ENCODE measurements at regions not wholly inside any gene's neighbourhood (a gene's known extent, or its start where the extent isn't known, plus 50 kb on each side); places are given as distances from the start of the nearest gene placed in this dataset.

DNA sequence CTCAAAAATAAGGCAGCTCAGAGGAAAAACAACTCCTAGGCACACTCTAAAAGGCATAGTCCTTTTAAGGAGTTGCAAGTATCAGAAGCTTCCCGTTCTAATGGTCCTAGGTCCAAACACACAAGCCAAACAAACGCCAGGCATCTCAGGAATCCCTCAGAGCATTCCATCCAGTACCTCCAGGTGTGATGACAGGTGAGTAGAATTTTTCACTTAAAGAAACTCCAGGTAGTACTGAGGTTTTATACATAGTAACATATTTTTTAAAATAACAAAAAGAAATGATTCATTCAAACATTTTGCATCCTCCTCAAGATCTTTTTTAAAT lies 1092.3 kb downstream of the TUSC7 start:
- no peak overlapping the region for H3K4me3 ChIP-seq
- H3K27ac ChIP-seq, result no peak overlapping the region
- TF ChIP-seq, protein P1, sequence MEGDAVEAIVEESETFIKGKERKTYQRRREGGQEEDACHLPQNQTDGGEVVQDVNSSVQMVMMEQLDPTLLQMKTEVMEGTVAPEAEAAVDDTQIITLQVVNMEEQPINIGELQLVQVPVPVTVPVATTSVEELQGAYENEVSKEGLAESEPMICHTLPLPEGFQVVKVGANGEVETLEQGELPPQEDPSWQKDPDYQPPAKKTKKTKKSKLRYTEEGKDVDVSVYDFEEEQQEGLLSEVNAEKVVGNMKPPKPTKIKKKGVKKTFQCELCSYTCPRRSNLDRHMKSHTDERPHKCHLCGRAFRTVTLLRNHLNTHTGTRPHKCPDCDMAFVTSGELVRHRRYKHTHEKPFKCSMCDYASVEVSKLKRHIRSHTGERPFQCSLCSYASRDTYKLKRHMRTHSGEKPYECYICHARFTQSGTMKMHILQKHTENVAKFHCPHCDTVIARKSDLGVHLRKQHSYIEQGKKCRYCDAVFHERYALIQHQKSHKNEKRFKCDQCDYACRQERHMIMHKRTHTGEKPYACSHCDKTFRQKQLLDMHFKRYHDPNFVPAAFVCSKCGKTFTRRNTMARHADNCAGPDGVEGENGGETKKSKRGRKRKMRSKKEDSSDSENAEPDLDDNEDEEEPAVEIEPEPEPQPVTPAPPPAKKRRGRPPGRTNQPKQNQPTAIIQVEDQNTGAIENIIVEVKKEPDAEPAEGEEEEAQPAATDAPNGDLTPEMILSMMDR (IDR thresholded peaks at IDR 0.05), result no peak
- no peak for DNase-seq (ENCODE audit: low spot score)

DNA sequence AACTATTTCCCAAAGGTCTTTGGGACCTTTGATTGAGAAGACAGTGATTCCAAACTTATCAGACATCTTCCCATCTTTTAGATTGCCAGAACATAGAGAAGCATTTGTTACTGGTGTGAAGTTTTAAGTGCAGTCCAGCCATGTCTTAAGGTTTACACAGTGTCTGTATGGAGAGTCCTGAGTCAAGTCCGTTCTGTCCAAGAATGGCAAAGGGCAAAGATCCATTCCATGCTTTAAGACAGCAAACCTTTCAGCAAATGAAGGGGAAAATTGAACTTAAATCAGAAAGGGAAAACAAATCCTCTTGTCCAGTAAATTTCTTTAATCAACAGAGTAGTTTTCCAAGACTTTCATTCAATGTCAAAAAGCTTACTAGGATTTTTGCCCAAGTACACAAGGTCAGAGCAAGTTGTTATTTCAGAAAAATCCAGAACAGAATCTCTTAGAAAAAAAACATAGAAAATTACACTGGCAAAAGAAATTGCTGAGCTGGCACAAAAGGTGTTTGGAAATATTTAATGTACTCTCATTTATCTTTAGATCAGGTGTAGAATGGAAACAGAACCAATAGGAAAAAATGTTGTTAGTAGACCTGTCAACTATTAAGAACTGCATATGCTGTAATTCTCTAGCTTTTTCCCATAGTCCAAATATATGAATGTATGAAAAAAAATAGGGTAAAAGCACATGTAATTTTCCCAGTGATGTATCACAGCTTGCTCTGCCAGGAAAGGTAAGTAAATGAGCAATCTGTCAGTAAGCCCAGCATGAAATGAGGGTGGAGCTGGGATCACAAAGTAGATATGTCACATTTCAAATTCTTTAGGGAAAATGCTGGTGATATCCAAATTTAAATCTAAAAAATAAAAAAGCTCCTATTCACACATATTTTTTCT lies 1099.9 kb downstream of the TUSC7 start:
- Histone ChIP-seq H3K4me3 (no peak overlapping the region), H3K27ac (no peak overlapping the region)
- TF ChIP-seq, protein P1 (IDR thresholded peaks at IDR 0.05), result no peak
- DNase-seq (ENCODE audit: low spot score), result no peak

GRCh38 chr3:117811786-117812185 lies 1102.2 kb downstream of the TUSC7 start:
- no peak for DNase-seq (ENCODE audit: low spot score)
- no peak overlapping the region for H3K27ac ChIP-seq
- H3K4me3 ChIP-seq, result no peak overlapping the region
- TF ChIP-seq, protein P1 (IDR thresholded peaks at IDR 0.05), result no peak

- TF ChIP-seq, protein P1 (IDR thresholded peaks at IDR 0.05), result no peak
- no peak overlapping the region for H3K4me3 ChIP-seq
- no peak overlapping the region for H3K27ac ChIP-seq
- DNase-seq (ENCODE audit: low spot score), result no peak
These were observed 1105.4 kb downstream of the TUSC7 start for GRCh38 chr3:117814975-117815374.

GRCh38 chr3:117817103-117817502 lies 1107.5 kb downstream of the TUSC7 start:
- no peak for DNase-seq (ENCODE audit: low spot score)
- Histone ChIP-seq H3K4me3 (no peak overlapping the region), H3K27ac (no peak overlapping the region)
- TF ChIP-seq, protein P1 (IDR thresholded peaks at IDR 0.05), result no peak

- TF ChIP-seq, protein P1 (IDR thresholded peaks at IDR 0.05), result no peak
- DNase-seq (ENCODE audit: low spot score), result no peak
These were observed 1109.0 kb downstream of the TUSC7 start for GRCh38 chr3:117818592-117818991.

DNA sequence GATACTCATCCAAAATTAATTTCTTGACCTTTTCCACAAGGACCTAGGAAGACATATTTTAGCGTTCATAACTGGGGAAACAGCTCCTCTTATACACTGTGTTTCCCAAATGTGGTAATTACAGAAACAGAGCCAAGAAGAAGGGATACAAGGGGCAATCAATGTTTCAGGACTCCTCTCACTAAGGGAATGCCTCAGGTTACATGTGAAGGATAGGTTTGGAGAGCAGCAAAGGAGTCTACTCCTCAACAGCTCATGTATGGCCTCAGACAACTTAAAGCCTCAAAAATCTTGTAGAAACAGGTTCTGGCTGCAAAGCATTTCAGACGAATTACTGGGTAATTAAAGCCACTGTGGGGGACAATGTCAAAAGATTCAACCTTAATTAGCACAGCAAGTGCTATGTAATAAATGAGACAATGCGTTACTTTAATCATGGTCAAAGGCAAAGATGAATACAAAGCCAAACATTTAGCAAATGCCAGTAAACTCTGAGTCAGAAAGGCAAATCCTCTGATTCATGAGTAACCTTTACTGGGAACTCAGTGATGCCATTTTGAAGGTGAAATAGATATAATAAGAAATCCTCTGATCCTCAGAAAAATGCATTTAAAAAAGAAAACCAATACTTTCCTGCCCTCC lies 1111.2 kb downstream of the TUSC7 start:
- no peak overlapping the region for H3K27ac ChIP-seq
- H3K4me3 ChIP-seq, result no peak overlapping the region
- DNase-seq (ENCODE audit: low spot score), result no peak
- TF ChIP-seq, protein P1 (IDR thresholded peaks at IDR 0.05), result no peak

More at GRCh38 chr3:117818592-117818991, 1109.0 kb downstream of the TUSC7 start:
- Histone ChIP-seq H3K27ac (no peak overlapping the region), H3K4me3 (no peak overlapping the region)

Measured in coronary artery (tissue), 2 donors.